ENCODE measurements at regions not wholly inside any gene's neighbourhood (a gene's known extent, or its start where the extent isn't known, plus 50 kb on each side); places are given as distances from the start of the nearest gene placed in this dataset.

DNA sequence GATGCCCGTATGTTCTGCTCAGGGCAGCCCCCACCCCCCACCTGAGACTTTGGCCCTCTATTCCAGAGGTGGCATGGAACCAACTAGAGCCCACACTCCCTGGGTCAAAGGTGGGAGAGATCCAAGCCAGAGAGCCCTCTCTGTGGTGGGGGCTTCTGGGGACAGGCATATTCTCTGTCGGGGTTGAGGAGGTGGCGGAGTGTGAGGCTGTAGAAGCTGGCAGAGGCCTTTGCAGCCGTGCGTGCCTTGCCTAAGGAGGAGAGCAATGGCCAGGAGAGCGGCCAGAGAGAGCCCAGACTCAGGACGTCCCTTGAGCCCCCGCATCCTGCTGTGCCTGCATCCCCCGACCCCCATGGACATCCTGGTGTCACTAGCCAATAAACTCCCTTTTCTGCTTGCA lies 79.2 kb upstream of the HPCAL1 start:
- DNase-seq (peak in 2 of 3 donors; percentile 7 to 33), ATAC-seq (no peak)
- H3K4me1 ChIP-seq (ENCODE audit: low read depth), result peaks cover 10% of the 10 kb centered on the region
- H3K4me3 ChIP-seq, result no peak overlapping the region
- intact Hi-C loops (cut with DNase I, micrococcal nuclease), result no loop called here
- no peaks in the 10 kb centered on the region for H3K9me3 ChIP-seq
- TF ChIP-seq, protein P1, sequence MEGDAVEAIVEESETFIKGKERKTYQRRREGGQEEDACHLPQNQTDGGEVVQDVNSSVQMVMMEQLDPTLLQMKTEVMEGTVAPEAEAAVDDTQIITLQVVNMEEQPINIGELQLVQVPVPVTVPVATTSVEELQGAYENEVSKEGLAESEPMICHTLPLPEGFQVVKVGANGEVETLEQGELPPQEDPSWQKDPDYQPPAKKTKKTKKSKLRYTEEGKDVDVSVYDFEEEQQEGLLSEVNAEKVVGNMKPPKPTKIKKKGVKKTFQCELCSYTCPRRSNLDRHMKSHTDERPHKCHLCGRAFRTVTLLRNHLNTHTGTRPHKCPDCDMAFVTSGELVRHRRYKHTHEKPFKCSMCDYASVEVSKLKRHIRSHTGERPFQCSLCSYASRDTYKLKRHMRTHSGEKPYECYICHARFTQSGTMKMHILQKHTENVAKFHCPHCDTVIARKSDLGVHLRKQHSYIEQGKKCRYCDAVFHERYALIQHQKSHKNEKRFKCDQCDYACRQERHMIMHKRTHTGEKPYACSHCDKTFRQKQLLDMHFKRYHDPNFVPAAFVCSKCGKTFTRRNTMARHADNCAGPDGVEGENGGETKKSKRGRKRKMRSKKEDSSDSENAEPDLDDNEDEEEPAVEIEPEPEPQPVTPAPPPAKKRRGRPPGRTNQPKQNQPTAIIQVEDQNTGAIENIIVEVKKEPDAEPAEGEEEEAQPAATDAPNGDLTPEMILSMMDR (IDR thresholded peaks at IDR 0.05), result no peak
- H3K36me3 ChIP-seq (ENCODE audit: low read depth), result no peaks in the 10 kb centered on the region

DNA sequence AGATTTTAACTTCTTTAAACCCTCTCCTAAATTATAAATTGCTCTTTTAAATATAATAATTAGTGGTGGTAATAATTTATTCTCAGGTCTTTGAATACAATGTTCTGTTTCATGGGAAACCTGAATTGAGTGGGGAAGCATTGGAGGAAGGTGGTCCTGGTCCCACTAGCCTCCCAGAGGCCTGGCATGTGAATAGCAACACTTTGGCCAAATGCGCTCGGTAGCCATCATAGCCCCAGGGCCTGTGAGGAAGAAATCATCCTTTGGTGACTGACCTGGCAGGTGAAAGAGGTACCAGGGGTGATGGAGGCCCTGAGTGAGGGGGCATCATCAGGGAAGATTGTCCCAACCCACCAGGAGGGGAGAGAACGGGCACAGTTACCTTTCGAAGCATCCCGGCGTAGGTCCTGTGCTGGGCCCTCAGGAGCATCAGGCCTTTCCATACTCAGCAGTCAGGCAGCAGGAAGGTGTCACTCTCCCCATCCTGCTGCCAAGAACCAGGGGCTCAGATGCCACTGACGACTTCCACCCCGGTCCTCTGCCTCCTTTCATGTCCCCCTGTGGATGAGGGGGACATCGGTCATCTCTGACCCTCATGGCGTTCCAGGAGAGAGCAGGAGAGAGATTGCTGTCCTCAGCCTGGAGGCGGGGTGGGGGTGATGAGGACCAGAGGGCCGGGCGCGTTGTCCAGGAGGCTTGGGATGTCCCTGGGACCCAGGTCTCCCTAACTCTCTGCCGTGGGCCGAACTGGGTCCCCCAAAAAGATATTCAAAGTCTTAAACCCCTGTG lies 78.6 kb upstream of the HPCAL1 start:
- TF ChIP-seq, protein P1 (IDR thresholded peaks at IDR 0.05), result no peak
- H3K4me1 ChIP-seq (ENCODE audit: low read depth), result peaks cover 15% of the 10 kb centered on the region
- DNase-seq (peak in 2 of 3 donors; percentile 8 to 34), ATAC-seq (no peak)
- H3K9me3 ChIP-seq, result no peaks in the 10 kb centered on the region
- no peak overlapping the region for H3K4me3 ChIP-seq
- H3K36me3 ChIP-seq (ENCODE audit: low read depth), result no peaks in the 10 kb centered on the region
- intact Hi-C loops (cut with DNase I, micrococcal nuclease), result no loop called here

DNA sequence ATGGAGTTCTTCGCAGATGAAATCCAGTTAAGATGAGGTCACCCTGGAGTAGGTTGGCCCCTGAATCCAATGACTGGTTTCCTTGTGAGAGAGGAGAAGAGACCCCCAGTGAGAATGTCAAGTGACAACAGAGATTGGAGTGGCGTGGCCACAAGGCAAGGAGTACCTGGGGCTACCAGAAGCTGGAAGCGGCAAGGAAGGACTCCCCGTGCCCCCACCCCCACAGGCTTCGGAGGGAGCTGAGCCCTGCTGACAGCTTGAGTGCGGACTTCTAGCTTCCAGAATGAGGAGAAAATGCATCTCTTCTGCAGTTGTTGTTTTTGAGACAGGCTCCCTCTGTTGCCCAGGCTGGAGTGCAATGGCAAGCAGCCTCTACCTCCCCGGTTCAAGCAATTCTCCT lies 78.0 kb upstream of the HPCAL1 start:
- no peak overlapping the region for H3K4me3 ChIP-seq
- intact Hi-C loops (cut with DNase I, micrococcal nuclease), result no loop called here
- H3K9me3 ChIP-seq, result no peaks in the 10 kb centered on the region
- no peaks in the 10 kb centered on the region for H3K36me3 ChIP-seq (ENCODE audit: low read depth)
- TF ChIP-seq, protein P1 (IDR thresholded peaks at IDR 0.05), result no peak
- DNase-seq (peak in 1 of 3 donors; percentile 16), ATAC-seq (no peak)
- peaks cover 15% of the 10 kb centered on the region for H3K4me1 ChIP-seq (ENCODE audit: low read depth)

DNA sequence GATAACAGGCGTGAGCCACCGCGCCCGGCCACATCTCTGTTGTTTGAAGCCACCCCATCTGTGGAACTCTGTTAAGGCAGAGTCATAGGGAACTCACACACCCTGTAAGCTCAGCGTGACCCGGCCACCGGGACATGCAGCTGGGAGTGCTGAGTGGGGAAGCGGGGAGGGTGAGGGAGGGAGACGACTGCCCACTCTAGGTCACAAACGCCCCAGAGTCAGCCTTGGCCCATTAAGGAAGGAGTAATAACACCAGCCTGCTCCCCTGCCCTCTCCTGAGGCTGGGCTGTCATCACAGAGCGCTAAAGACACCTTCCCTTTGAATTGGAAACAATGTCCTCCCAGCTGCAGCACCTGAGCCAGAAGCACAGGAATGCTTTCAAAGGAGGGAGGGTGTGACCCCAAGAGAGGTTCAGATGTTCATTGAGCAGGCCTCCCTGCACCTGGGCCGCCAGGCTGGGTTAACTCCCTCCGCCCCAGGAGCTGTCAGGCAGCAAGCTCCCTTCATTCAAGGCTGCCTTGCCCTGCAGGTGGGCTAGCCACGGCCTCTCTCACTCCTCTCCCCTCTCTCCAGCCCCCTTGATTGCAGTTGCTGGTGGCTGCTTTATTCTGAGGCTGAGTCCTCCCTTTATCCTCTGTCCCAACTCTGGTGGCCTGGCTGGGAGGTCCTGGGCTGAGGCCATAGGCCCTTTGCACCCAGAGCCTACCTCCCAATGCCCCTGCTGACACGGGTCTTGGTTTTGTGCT lies 77.2 kb upstream of the HPCAL1 start:
- no peaks in the 10 kb centered on the region for H3K36me3 ChIP-seq (ENCODE audit: low read depth)
- H3K4me3 ChIP-seq, result no peak overlapping the region
- no peaks in the 10 kb centered on the region for H3K9me3 ChIP-seq
- intact Hi-C loops (cut with DNase I, micrococcal nuclease), result no loop called here
- peaks cover 15% of the 10 kb centered on the region for H3K4me1 ChIP-seq (ENCODE audit: low read depth)
- ATAC-seq (peak; percentile 35), DNase-seq (peak in 2 of 3 donors; percentile 27 to 48)
- TF ChIP-seq, protein P1 (IDR thresholded peaks at IDR 0.05), result no peak

DNA sequence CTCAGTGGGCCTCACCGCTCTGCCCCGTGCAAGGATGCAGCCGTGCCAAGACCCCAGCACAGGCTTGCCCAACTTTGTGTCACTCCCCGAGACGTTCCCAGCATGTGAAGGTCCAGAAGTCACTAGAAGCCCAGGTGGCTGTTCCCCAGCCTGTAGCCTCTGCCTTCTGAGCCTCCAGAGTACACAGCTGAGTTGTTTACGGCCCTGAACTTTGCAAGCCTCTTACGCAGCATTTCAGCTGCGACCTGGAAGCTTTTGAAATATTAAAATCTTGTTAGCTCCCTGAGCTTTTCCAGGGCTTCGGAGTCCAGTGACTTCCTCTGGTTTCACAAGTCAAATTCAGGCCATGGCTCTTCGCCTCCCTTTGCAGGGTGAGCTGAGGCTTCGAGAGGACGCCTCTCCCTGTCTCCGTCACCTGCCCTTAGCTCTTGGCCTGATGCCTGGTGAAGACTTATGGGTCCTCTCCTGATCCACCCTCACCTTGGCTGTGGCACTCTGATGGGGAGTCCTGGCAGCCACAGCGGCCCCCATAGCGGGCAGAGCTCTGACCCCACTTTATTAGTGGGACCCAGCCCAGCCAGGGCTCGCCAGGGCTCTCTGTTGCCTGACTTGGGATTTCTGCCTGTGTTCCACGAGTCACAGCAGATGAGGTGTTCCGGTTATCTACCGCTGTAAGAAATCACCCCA lies 76.5 kb upstream of the HPCAL1 start:
- intact Hi-C loops (cut with DNase I, micrococcal nuclease), result no loop called here
- DNase-seq (peak; percentile 28 to 33 (median 31)), ATAC-seq (peak; percentile 41)
- Histone ChIP-seq H3K9me3 (no peaks in the 10 kb centered on the region), H3K36me3 (ENCODE audit: low read depth) (no peaks in the 10 kb centered on the region), H3K4me3 (no peak overlapping the region), H3K4me1 (ENCODE audit: low read depth) (peaks cover 15% of the 10 kb centered on the region)
- TF ChIP-seq, protein P1 (IDR thresholded peaks at IDR 0.05), result no peak
